Small intestine (tissue), 7 donors: ENCODE measurements at regions not wholly inside any gene's neighbourhood (a gene's known extent, or its start where the extent isn't known, plus 50 kb on each side); places are given as distances from the start of the nearest gene placed in this dataset.
A peak's percentile ranks its signal among the peaks of the same experiment; 100 is the strongest.

ENCODE experiments used
- DNase-seq, 2 donors: peaks; one replicate each; pipeline versions ENCODE4 v3.0.0 to v3.0.0-alpha.2; 2013
- FAIRE-seq: peaks from 2 replicates; lab custom pipeline; 2012; peaks lifted over from hg19 to GRCh38; lab: Jason Lieb, UNC
- H3K27ac ChIP-seq, 3 donors: one replicate each; pipeline ENCODE4 v1.5.1; 2013; ENCODE audit warnings: low read length in 2 of 3, mild to moderate bottlenecking in 2 of 3, control low read depth in 1 of 3, inconsistent platforms in 1 of 3, low read depth in 1 of 3, moderate library complexity in 1 of 3
- H3K27me3 ChIP-seq, 3 donors: one replicate each; pipeline ENCODE4 v1.6.1; 2013; ENCODE audit warnings: low read length in 3 of 3, inconsistent platforms in 1 of 3; ENCODE audit not compliant: control insufficient read depth in 3 of 3, insufficient read depth in 3 of 3
- H3K36me3 ChIP-seq, 3 donors: one replicate each; pipeline ENCODE4 v1.6.1; 2013; ENCODE audit warnings: low read length in 3 of 3, inconsistent platforms in 1 of 3, low read depth in 1 of 3, mild to moderate bottlenecking in 1 of 3, moderate library complexity in 1 of 3; ENCODE audit not compliant: control insufficient read depth in 3 of 3, insufficient read depth in 2 of 3
- H3K4me1 ChIP-seq, 3 donors: one replicate each; pipeline ENCODE4 v1.6.1; 2013; ENCODE audit warnings: low read length in 2 of 3, inconsistent platforms in 1 of 3, low read depth in 1 of 3, mild to moderate bottlenecking in 1 of 3, moderate library complexity in 1 of 3; ENCODE audit not compliant: control insufficient read depth in 3 of 3, insufficient read depth in 2 of 3
- H3K4me3 ChIP-seq, 3 donors: one replicate each; pipeline ENCODE4 v1.5.1; 2013; ENCODE audit warnings: low read length in 3 of 3, control low read depth in 1 of 3, inconsistent platforms in 1 of 3, low read depth in 1 of 3, mild to moderate bottlenecking in 1 of 3, moderate library complexity in 1 of 3
- H3K9me3 ChIP-seq, 2 donors: one replicate each; pipeline ENCODE4 v1.6.1; 2013; ENCODE audit warnings: low read depth in 1 of 2, low read length in 1 of 2; ENCODE audit not compliant: control insufficient read depth in 2 of 2, insufficient read depth in 1 of 2
- WGBS, 3 donors: extraction: QIAGEN DNeasy Blood & Tissue Kit; methylation state at CpG; one replicate each; pipeline ENCODE4 v1.1.7; 2013; 5-methylcytosine and 5-hydroxymethylcytosine counted together
- donor health status: healthy with polysubstance abuse.
- donor health status: control.
- donor health status: control.
- donor health status: Bipolar disorder and iron deficiency.
- donor health status: healthy.

DNA sequence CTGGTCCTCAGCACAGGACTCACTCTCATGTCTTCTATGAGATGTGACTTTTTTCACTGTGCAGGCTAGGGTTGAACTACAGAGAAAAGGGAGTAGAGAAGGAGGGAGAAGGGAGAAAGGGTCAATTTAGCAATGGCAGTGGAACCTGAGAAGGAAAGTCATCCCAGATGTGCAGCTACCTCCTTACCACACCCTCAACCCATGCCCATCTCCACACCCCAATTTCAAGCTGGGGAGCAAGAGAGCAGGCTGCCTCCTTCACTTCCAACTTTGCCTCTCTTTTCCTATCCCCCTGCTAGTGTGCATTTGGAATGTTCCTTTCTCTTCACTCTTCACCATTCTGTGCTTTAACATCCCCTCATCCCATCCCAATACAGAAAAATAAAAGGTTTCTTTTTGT is 163.5 kb upstream of the MAP3K1 start:
- no peaks in the 10 kb centered on the region for H3K4me1 ChIP-seq
- no peak overlapping the region for H3K27ac ChIP-seq
- H3K9me3 ChIP-seq: no peaks in the 10 kb centered on the region
- no peak for FAIRE-seq
- no peak overlapping the region for H3K4me3 ChIP-seq
- no peaks in the 10 kb centered on the region for H3K36me3 ChIP-seq
- no peaks in the 10 kb centered on the region for H3K27me3 ChIP-seq
- no peak for DNase-seq

DNA sequence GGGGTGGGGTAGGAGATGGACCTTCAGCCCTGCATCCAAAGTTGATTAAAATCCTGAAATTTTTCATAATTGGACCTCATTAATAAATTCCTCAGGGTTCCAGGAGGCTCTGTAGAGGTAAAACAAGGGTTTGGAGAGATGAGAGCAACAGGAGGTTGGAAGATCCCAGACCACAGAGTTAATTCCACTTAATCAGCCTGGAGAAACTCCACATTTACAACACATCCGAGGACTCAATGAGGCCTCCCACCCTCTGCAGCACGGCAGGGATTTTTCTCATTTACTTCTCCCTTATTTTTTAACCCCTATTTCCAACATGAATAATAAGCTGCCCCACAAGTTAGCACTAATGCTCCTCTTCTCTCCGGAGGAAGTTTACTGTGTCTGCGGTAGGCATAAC is 165.0 kb upstream of the MAP3K1 start:
- DNase-seq (no peak), FAIRE-seq (no peak)
- Histone ChIP-seq H3K27me3 (no peaks in the 10 kb centered on the region), H3K9me3 (no peaks in the 10 kb centered on the region), H3K4me3 (no peak overlapping the region), H3K4me1 (no peaks in the 10 kb centered on the region), H3K27ac (no peak overlapping the region), H3K36me3 (no peaks in the 10 kb centered on the region)
- 83 to 89% (median 89%) methylated on average over 4 of the region's 4 CpGs for WGBS, 3 donors

DNA sequence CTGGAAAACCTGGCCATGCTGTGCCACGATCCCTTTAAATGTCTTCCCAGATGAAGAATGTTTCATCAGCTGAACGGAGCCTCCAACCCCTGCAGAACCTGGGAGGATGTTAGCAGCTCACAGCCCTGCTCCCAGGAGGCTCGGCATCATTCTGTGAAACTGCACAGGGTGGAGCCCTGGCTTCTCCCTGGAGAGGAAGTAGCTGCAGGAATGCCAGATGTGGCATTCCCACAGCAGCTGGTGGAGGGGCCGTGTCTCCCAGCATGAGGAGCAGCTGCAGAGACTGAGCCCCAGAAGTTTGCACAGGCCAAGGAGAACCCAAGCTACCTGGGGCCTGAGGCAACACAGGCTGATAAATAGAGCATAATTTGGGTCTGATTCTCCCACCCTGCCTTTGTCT is 165.8 kb upstream of the MAP3K1 start:
- Histone ChIP-seq H3K27ac (no peak overlapping the region), H3K4me1 (no peaks in the 10 kb centered on the region), H3K27me3 (no peaks in the 10 kb centered on the region), H3K9me3 (no peaks in the 10 kb centered on the region), H3K36me3 (no peaks in the 10 kb centered on the region), H3K4me3 (no peak overlapping the region)
- FAIRE-seq: no peak
- no peak for DNase-seq
- 44 to 54% (median 46%) methylated on average over 4 of the region's 4 CpGs for WGBS, 3 donors

GRCh38 chr5:56648460-56649034 is 166.8 kb upstream of the MAP3K1 start:
- Histone ChIP-seq H3K9me3 (no peaks in the 10 kb centered on the region), H3K4me3 (no peak overlapping the region), H3K27ac (no peak overlapping the region), H3K4me1 (no peaks in the 10 kb centered on the region), H3K27me3 (no peaks in the 10 kb centered on the region), H3K36me3 (no peaks in the 10 kb centered on the region)
- FAIRE-seq: no peak
- DNase-seq: no peak
- 64 to 82% (median 70%) methylated on average over 2 of the region's 2 CpGs for WGBS, 3 donors

GRCh38 chr5:56647099-56647850 is 168.1 kb upstream of the MAP3K1 start:
- H3K27ac ChIP-seq: no peak overlapping the region
- no peaks in the 10 kb centered on the region for H3K27me3 ChIP-seq
- no peak overlapping the region for H3K4me3 ChIP-seq
- no peak for FAIRE-seq
- DNase-seq: no peak
- peaks cover 0 to 2% (median 0%) of the 10 kb centered on the region in 3 donors for H3K4me1 ChIP-seq
- no peaks in the 10 kb centered on the region for H3K9me3 ChIP-seq
- H3K36me3 ChIP-seq: no peaks in the 10 kb centered on the region
- WGBS, 3 donors: 68 to 87% (median 70%) methylated on average over 4 of the region's 4 CpGs

DNA sequence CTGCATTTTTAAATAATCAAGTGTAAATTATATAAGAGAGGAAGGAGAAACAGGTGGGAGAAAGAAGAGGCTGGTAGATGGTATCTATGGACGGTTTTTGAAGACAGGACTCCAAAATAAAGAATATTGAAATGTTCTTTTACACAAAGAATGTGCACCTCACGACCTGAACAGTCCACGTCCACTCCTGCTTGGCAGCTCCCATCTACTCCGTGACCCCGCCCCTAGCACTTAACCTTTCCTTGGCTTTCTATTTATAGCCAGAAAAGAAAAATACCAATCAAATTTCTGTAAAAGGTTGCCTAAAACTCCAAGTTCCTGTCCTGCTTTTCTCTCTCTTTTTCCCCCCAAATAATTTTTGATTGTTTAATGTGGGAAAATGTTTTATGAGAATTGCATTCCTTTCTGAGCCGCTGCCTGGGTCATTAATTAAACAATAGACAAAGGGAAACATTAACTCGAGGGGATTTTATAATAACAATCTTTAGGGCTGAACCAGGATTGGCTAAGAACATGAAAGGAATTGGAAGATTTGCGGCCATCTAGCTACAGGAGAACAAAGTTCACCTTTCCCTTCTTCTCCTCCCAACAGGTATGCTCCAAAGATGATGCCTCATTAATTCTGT is 173.6 kb upstream of the MAP3K1 start:
- no peak overlapping the region for H3K4me3 ChIP-seq
- 15 to 49% (median 22%) methylated on average over 8 of the region's 8 CpGs for WGBS, 3 donors
- H3K36me3 ChIP-seq: no peaks in the 10 kb centered on the region
- FAIRE-seq: no peak
- H3K27me3 ChIP-seq: no peaks in the 10 kb centered on the region
- peaks cover 15 to 47% (median 16%) of the 10 kb centered on the region in 3 donors for H3K4me1 ChIP-seq
- no peaks in the 10 kb centered on the region for H3K9me3 ChIP-seq
- peak; percentile 20 to 43 for DNase-seq
- no peak overlapping the region for H3K27ac ChIP-seq

DNA sequence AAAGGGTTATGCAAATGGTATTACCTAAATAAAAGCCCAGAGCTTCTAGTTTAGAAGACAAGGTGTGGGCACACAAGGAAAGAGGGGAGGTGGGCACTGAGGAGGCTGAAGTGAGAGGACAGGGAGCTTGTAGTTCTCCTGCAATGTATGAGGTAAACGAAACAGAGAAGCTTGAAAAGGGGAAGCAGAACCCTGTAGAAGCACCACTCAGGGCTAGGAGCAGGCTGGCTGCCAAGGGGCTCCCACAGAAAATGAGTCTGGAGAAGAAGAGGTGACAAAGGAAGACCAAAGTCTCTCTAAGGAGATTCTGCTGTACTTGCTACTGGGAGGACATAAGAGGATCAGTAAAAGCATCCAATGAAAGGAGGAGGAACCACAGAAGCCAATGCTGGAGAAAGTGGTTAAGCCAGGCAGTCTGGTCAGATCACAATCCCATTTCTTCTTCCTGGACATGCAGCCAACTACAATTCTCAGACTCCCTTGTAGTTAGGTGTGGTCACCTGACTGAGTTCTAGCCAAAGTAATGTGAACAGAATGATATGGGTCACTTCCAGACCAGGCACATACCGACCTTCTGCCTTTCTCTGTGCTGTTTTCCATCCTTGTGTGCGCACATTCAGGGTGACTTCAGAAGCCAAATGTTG is 174.5 kb upstream of the MAP3K1 start:
- no peaks in the 10 kb centered on the region for H3K9me3 ChIP-seq
- FAIRE-seq: no peak
- DNase-seq: peak; percentile 15 to 67
- no peak overlapping the region for H3K27ac ChIP-seq
- H3K4me3 ChIP-seq: no peak overlapping the region
- no peaks in the 10 kb centered on the region for H3K27me3 ChIP-seq
- peaks cover 15 to 52% (median 16%) of the 10 kb centered on the region in 3 donors for H3K4me1 ChIP-seq
- no peaks in the 10 kb centered on the region for H3K36me3 ChIP-seq
- WGBS, 3 donors: 41 to 76% (median 42%) methylated on average over 3 of the region's 3 CpGs

DNA sequence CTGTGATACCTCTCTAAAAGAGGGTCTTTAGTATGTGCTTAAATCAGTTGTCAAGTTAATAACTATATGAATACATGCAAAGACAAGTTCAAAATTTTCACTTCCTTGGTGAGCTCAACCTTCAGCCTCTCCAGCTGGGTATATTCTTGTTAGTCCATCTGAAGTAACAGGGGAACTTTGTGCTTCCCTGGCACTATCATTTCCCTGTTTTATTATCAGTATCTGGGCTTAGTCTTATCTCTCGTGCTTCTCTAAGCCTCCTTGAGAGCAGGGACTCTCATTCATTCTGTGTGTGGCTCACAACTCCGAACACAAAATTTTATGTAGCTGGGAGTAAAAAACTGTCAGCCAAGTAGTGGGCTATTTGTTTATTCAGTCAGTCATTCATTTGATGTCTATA is 175.9 kb upstream of the MAP3K1 start:
- WGBS, 3 donors: 25 to 63% (median 30%) methylated on average over 2 of the region's 2 CpGs
- peak overlapping the region in 2 of 3 donors; percentile 66 to 71 for H3K27ac ChIP-seq
- no peak for FAIRE-seq
- H3K36me3 ChIP-seq: no peaks in the 10 kb centered on the region
- no peaks in the 10 kb centered on the region for H3K9me3 ChIP-seq
- no peak overlapping the region for H3K4me3 ChIP-seq
- H3K27me3 ChIP-seq: no peaks in the 10 kb centered on the region
- H3K4me1 ChIP-seq: peaks cover 15 to 52% (median 16%) of the 10 kb centered on the region in 3 donors
- DNase-seq: peak; percentile 67 to 84
